ENCODE measurements at regions not wholly inside any gene's neighbourhood (a gene's known extent, or its start where the extent isn't known, plus 50 kb on each side); places are given as distances from the start of the nearest gene placed in this dataset.
"Not testable (repeated sequence)": the region's sequence is repeated elsewhere in the genome, so short reads cannot be mapped to it uniquely, and the experiment has no call there.

DNA sequence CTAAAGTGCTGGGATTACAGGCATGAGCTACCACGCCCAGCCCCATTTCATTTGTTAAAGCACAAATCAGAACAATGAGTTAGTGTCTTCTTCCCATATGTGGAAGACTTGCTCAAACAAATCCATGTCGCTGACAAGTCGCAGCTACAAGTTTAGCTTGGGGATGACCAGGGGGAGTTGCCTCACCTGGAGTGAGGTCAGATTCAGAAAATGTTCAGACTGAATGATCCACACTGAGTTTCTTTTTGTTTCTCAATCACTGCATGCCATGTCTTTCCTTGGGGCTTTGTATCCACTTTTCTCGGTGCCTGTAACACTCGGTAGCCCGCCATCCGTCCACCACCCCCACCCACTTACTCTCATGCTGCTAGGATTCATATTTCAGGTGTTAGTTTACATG, 437.3 kb upstream of the DYNLRB2 start:
- no peak overlapping the region for H3K27ac ChIP-seq
- TF ChIP-seq CTCF (conservative IDR thresholded peaks at IDR 0.05): no peak

DNA sequence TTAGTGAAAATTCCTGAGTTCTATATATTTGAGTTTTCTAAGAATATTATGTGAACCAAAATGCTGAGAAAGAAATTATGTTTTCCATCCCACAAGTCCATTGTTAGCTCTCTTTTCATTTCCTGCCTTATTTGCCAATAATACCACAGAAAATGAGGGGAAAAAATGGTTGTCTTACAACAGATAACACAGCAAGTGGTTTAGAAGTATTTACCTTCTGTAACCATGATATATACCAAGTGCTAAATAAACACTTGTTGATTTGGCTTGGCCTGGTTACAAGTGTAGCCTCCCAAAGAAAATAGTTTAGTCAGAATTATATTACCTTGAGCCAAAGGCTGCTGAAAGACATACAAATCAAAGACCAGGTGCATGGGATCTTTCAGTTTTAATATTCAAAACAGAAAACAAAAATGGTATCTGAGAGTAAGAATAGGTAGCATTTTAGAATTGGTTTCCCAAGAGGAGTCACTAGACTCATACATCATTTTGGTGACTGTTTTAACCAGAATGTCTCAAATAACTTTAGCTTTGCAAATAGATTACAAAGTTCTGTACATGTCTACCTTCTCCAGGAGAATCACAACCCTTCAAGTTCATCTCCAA, 439.8 kb upstream of the DYNLRB2 start:
- H3K27ac ChIP-seq: no peak overlapping the region
- TF ChIP-seq CTCF (conservative IDR thresholded peaks at IDR 0.05): no peak

GRCh38 chr16:80100186-80100585, 440.6 kb upstream of the DYNLRB2 start:
- H3K27ac ChIP-seq: no peak overlapping the region
- no peak for TF ChIP-seq CTCF (conservative IDR thresholded peaks at IDR 0.05)

DNA sequence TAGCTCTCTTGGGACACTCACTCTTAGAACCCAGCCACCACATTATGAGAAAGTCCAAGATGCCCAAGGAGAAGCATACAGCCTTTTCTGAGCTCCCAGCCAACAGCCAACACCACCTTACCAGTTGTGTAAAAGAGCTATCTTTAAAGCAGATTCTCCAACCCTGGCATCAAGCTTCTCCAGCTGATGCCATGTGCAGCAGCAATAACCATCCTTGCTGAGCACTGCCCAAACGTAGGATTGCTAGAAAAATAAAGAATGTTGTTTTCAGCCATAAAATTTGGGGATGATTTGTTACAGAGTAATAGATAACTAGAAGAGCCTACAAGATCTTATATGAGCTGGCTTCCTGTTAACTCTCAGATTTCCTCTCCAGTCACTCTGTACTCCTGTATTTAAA, 443.7 kb upstream of the DYNLRB2 start:
- no peak for TF ChIP-seq CTCF (conservative IDR thresholded peaks at IDR 0.05)
- no peak overlapping the region for H3K27ac ChIP-seq

DNA sequence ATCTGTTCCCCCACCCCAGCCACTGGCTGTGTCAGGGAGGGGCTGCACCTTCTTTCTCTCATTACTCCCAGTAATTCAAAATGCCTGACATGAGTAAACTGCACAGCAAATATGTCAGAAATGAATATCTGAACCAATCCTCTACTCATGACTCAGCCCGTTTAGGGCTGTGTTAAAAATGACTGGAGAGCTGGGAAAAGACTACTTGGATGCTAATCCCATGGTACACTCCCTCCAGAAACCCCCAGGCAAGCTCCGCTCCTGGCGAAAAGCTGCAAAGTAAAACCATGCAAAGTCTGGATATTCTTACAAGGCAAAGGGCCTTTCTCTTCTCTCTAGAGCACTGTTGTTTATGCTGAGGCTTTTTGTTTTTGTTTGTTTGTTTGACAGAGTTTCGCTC, 448.1 kb upstream of the DYNLRB2 start:
- no peak overlapping the region for H3K27ac ChIP-seq
- TF ChIP-seq CTCF (conservative IDR thresholded peaks at IDR 0.05): no peak

DNA sequence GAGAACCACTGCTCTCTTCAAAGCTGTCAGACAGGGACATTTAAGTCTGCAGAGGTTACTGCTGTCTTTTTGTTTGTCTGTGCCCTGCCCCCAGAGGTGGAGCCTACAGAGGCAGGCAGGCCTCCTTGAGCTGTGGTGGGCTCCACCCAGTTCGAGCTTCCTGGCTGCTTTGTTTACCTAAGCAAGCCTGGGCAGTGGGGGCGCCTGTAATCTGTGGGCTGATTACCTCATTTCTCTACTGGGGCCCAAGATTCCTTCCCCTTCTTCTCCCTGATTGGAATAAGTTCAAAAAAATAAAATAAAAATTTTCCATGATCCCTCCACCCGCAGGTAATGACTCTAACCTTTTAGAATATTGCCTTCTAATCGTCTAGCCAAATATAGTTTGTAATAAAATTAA, 449.3 kb upstream of the DYNLRB2 start:
- not testable (repeated sequence) for H3K27ac ChIP-seq

DNA sequence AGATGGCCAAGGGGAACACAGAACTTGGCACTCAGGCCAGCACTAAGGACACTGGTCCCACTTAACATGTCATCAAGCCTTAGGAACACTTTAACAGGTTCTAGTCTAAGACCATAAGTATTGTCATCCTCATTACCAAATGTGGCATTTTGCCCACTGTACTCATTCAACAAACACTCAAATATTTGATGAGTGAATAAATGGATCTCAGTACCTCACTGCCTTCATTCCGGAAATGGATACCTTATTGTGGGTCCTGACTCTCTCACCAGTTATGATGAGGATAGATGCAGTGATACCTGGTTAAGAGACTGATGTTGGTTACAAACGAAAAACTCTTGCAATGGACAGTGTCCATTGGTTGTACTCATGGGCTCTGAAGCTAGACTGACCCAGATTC, 455.2 kb upstream of the DYNLRB2 start:
- TF ChIP-seq CTCF (conservative IDR thresholded peaks at IDR 0.05): no peak
- no peak overlapping the region for H3K27ac ChIP-seq

- H3K27ac ChIP-seq: no peak overlapping the region
- TF ChIP-seq CTCF (conservative IDR thresholded peaks at IDR 0.05): peak; percentile 75
These were observed 456.2 kb upstream of the DYNLRB2 start for GRCh38 chr16:80084614-80085013.
